Tibial nerve (tissue), 4 donors: ENCODE measurements at regions not wholly inside any gene's neighbourhood (a gene's known extent, or its start where the extent isn't known, plus 50 kb on each side); places are given as distances from the start of the nearest gene placed in this dataset.

Source experiments
- DNase-seq, 2 donors: peaks; one replicate each; pipeline ENCODE4 v3.0.0-alpha.2; 2019; ENCODE audit warnings: low spot score in 2 of 2
- H3K27ac ChIP-seq, 4 donors: fragments of 200-600 bp; sonication (generic) in 3 of 4; one replicate each; pipeline ENCODE4 v1.5.1; 2017 to 2019; ENCODE audit warnings: mild to moderate bottlenecking in 1 of 4
- H3K27me3 ChIP-seq, 2 donors: fragments of 200-600 bp; sonication (generic) in 1 of 2; one replicate each; pipeline versions ENCODE4 v1.5.1 to v1.6.0; 2017 to 2019
- H3K36me3 ChIP-seq, 3 donors: fragments of 200-600 bp; sonication (generic); one replicate each; pipeline ENCODE4 v1.5.1; 2018 to 2019
- H3K4me1 ChIP-seq, 4 donors: fragments of 200-600 bp; sonication (generic) in 3 of 4; one replicate each; pipeline ENCODE4 v1.5.1; 2017 to 2019
- H3K4me3 ChIP-seq, 4 donors: fragments of 200-600 bp; sonication (generic) in 3 of 4; one replicate each; pipeline ENCODE4 v1.5.1; 2017 to 2019; ENCODE audit warnings: mild to moderate bottlenecking in 1 of 4, moderate library complexity in 1 of 4
- H3K9me3 ChIP-seq, 4 donors: fragments of 200-600 bp; sonication (generic) in 3 of 4; one replicate each; pipeline ENCODE4 v1.5.1; 2017 to 2019
- CTCF ChIP-seq, 5 experiments: fragments of 200-600 bp in 3 of 5; fragments of 450-650 bp in 2 of 5; sonication (generic) in 3 of 5; IDR thresholded peaks; one replicate each; pipeline ENCODE4 v1.5.1; 2016 to 2019; ENCODE audit warnings: antibody characterized with exemption in 5 of 5, mild to moderate bottlenecking in 3 of 5, moderate library complexity in 2 of 5
- EP300 ChIP-seq, 2 donors: sonication (generic); formaldehyde crosslinking; IDR thresholded peaks; one replicate each; pipeline ENCODE4 v1.6.1; 2017; ENCODE audit warnings: antibody characterized with exemption in 2 of 2, mild to moderate bottlenecking in 1 of 2
- POLR2A ChIP-seq, 2 donors: fragments of 450-650 bp; IDR thresholded peaks; one replicate each; pipeline ENCODE4 v1.6.1; 2017; ENCODE audit warnings: antibody characterized with exemption in 2 of 2, mild to moderate bottlenecking in 2 of 2, moderate library complexity in 2 of 2
- WGBS, 2 donors: methylation state at CpG; one replicate each; pipeline ENCODE4 v1.1.5; 2018; 5-methylcytosine and 5-hydroxymethylcytosine counted together

GRCh38 chr18:24757134-24757533 lies 296.7 kb downstream of the HRH4 start:
- no peak overlapping the region for H3K27ac ChIP-seq
- TF ChIP-seq CTCF (IDR thresholded peaks at IDR 0.05) (no peak), POLR2A (IDR thresholded peaks at IDR 0.05) (no peak), EP300 (IDR thresholded peaks at IDR 0.05) (no peak)

DNA sequence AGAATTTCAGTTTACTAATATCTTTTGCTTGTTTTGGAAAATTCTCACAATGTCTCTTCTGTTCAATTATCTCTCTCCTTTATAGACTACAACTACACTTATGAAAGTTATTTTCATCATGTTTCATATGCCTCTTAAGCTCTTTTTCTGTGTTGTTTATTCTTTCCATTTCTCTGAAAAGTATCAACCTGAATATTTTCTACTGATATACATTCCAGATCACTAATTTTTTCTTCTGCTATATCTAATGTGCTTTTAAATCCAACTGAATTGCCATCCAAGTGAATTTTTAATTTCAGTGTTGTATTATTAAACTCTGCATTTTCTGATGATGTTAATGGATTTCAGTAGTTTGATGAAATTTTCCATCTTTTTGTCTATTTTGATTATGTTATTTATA lies 301.3 kb downstream of the HRH4 start:
- peaks cover 0 to 26% (median 5%) of the 10 kb centered on the region in 4 donors for H3K4me1 ChIP-seq
- H3K27me3 ChIP-seq: no peaks in the 10 kb centered on the region
- no peak overlapping the region for H3K4me3 ChIP-seq
- H3K36me3 ChIP-seq: no peaks in the 10 kb centered on the region
- no peak overlapping the region for H3K27ac ChIP-seq
- TF ChIP-seq EP300 (IDR thresholded peaks at IDR 0.05) (no peak), POLR2A (IDR thresholded peaks at IDR 0.05) (no peak), CTCF (IDR thresholded peaks at IDR 0.05) (no peak)
- peaks cover 0 to 12% (median 5%) of the 10 kb centered on the region in 4 donors for H3K9me3 ChIP-seq
- DNase-seq: no peak

More at GRCh38 chr18:24757134-24757533, 296.7 kb downstream of the HRH4 start:
- no peak for DNase-seq
- no peaks in the 10 kb centered on the region for H3K4me1 ChIP-seq
- no peaks in the 10 kb centered on the region for H3K27me3 ChIP-seq
- H3K9me3 ChIP-seq: peaks cover 0 to 12% (median 4%) of the 10 kb centered on the region in 4 donors
- no peaks in the 10 kb centered on the region for H3K36me3 ChIP-seq
- H3K4me3 ChIP-seq: no peak overlapping the region

GRCh38 chr18:24762511-24762910 lies 302.1 kb downstream of the HRH4 start:
- Histone ChIP-seq H3K9me3 (peaks cover 0 to 12% (median 5%) of the 10 kb centered on the region in 4 donors), H3K27me3 (no peaks in the 10 kb centered on the region), H3K4me3 (no peak overlapping the region), H3K4me1 (peaks cover 0 to 26% (median 5%) of the 10 kb centered on the region in 4 donors), H3K36me3 (no peaks in the 10 kb centered on the region), H3K27ac (no peak overlapping the region)
- TF ChIP-seq EP300 (IDR thresholded peaks at IDR 0.05) (no peak), CTCF (IDR thresholded peaks at IDR 0.05) (no peak), POLR2A (IDR thresholded peaks at IDR 0.05) (no peak)
- 42 to 55% methylated on average over 1 of the region's 1 CpG for WGBS, 2 donors
- DNase-seq: no peak

- no peak for TF ChIP-seq POLR2A (IDR thresholded peaks at IDR 0.05)
- peak in 1 of 2 donors; percentile 40 for TF ChIP-seq EP300 (IDR thresholded peaks at IDR 0.05)
- DNase-seq: peak in 1 of 2 donors; percentile 14
- Histone ChIP-seq H3K4me3 (no peak overlapping the region), H3K36me3 (no peaks in the 10 kb centered on the region), H3K27ac (no peak overlapping the region), H3K9me3 (peaks cover 0 to 12% (median 5%) of the 10 kb centered on the region in 4 donors), H3K27me3 (no peaks in the 10 kb centered on the region), H3K4me1 (peaks cover 0 to 26% (median 5%) of the 10 kb centered on the region in 4 donors)
- 23 to 28% methylated on average over 6 of the region's 6 CpGs for WGBS, 2 donors
These were observed 303.5 kb downstream of the HRH4 start for GRCh38 chr18:24763765-24764513.

DNA sequence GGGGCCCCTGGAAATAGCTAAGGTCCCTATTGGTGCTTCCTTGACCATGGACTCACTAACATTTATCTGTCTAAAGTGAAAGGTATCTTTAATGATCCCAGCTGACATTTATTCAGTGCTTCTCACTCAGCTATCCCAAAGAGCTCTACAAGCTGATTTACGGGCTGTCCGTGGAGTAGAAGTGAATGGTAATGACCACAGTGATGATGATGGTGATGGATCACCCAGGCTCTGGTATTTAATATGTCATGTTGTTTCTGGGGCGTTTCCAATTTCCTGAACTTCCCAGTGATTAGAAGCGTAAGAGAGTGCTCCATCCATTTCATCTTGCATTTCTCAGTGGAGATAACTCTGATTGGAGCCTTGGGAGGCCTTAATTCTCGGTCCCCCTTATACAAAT lies 304.3 kb downstream of the HRH4 start:
- no peak overlapping the region for H3K27ac ChIP-seq
- no peaks in the 10 kb centered on the region for H3K36me3 ChIP-seq
- no peak for TF ChIP-seq POLR2A (IDR thresholded peaks at IDR 0.05)
- TF ChIP-seq CTCF (IDR thresholded peaks at IDR 0.05): no peak
- TF ChIP-seq EP300 (IDR thresholded peaks at IDR 0.05): no peak
- H3K4me1 ChIP-seq: peaks cover 0 to 26% (median 5%) of the 10 kb centered on the region in 4 donors
- peaks cover 0 to 12% (median 5%) of the 10 kb centered on the region in 4 donors for H3K9me3 ChIP-seq
- no peaks in the 10 kb centered on the region for H3K27me3 ChIP-seq
- H3K4me3 ChIP-seq: no peak overlapping the region
- 65 to 69% methylated on average over 5 of the region's 5 CpGs for WGBS, 2 donors
- no peak for DNase-seq
